ENCODE measurements at regions not wholly inside any gene's neighbourhood (a gene's known extent, or its start where the extent isn't known, plus 50 kb on each side); places are given as distances from the start of the nearest gene placed in this dataset.

DNA sequence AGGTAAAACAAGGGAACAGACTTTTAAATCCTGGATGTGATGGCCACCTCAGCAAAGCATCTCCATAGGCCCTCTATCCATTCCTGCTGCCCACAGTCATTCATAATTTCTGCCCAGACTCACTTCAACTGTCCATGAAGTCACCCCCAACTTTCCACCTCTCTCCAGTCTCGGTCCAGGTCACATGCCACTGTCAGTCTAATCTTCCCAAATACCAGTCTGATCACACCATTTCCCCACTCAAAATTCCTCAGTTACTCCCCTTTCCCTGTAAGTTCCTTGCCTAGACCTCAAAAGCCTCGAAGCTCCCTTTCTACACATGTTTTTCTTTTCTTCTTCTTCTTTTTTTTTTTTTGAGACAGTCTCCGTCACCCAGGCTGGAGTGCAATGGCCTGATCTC lies 51.2 kb upstream of the HOPX start:
- Histone ChIP-seq H3K4me1 (no peaks in the 10 kb centered on the region), H3K27ac (no peak overlapping the region), H3K4me3 (no peak overlapping the region), H3K9me3 (no peaks in the 10 kb centered on the region), H3K36me3 (no peaks in the 10 kb centered on the region), H3K27me3 (no peaks in the 10 kb centered on the region)
- intact Hi-C loops (cut with DNase I; ENCODE audit: low total_unique reads), result no loop called here
- TF ChIP-seq POLR2A (IDR thresholded peaks at IDR 0.05), result no peak
- TF ChIP-seq, protein P1, sequence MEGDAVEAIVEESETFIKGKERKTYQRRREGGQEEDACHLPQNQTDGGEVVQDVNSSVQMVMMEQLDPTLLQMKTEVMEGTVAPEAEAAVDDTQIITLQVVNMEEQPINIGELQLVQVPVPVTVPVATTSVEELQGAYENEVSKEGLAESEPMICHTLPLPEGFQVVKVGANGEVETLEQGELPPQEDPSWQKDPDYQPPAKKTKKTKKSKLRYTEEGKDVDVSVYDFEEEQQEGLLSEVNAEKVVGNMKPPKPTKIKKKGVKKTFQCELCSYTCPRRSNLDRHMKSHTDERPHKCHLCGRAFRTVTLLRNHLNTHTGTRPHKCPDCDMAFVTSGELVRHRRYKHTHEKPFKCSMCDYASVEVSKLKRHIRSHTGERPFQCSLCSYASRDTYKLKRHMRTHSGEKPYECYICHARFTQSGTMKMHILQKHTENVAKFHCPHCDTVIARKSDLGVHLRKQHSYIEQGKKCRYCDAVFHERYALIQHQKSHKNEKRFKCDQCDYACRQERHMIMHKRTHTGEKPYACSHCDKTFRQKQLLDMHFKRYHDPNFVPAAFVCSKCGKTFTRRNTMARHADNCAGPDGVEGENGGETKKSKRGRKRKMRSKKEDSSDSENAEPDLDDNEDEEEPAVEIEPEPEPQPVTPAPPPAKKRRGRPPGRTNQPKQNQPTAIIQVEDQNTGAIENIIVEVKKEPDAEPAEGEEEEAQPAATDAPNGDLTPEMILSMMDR (IDR thresholded peaks at IDR 0.05), result no peak
- DNase-seq, result no peak

DNA sequence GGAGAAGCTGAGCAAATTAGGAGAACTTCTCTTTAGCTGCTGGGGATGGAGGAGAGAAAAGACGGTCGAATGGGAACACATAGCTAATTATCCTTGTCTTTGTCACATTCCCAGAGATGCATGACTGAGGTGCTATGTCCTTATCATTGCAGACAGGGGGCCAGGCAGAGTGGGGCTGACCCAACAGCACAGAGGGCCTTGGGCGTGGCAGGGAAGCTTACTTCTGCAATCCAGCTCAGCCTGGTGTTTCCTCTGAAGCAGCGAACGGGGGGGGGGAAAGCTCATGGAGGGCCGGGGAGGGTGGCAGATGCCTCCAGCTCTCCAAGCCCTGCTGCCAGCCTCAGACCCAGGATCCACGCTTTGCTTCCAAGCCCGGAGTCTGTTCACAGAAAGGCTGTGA lies 50.8 kb upstream of the HOPX start:
- TF ChIP-seq, protein P1 (IDR thresholded peaks at IDR 0.05), result no peak
- TF ChIP-seq POLR2A (IDR thresholded peaks at IDR 0.05), result no peak
- Histone ChIP-seq H3K9me3 (no peaks in the 10 kb centered on the region), H3K27me3 (no peaks in the 10 kb centered on the region), H3K4me3 (no peak overlapping the region), H3K27ac (no peak overlapping the region), H3K36me3 (no peaks in the 10 kb centered on the region), H3K4me1 (no peaks in the 10 kb centered on the region)
- DNase-seq, result no peak
- intact Hi-C loops (cut with DNase I; ENCODE audit: low total_unique reads), result no loop called here

Measured in uterus (tissue), 3 donors.